ENCODE measurements at regions not wholly inside any gene's neighbourhood (a gene's known extent, or its start where the extent isn't known, plus 50 kb on each side); places are given as distances from the start of the nearest gene placed in this dataset.

- no peak for TF ChIP-seq HEY1 (CRISPR knock-in tag; IDR thresholded peaks at IDR 0.05; ENCODE audit: borderline replicate concordance)
- TF ChIP-seq HNRNPH1 (optimal IDR thresholded peaks at IDR 0.05; ENCODE audit: low read depth, low read length), result no peak
- no peak for TF ChIP-seq FUS (optimal IDR thresholded peaks at IDR 0.05; ENCODE audit: low read depth, low read length)
- peak; percentile 57 for TF ChIP-seq MAX (CRISPR knock-in tag; IDR thresholded peaks at IDR 0.05)
- 0 out of 2 replicates have a peak, but pooled peaks have one; percentile 57 for TF ChIP-seq TARDBP (IDR thresholded peaks at IDR 0.05)
- TF ChIP-seq ID3 (CRISPR knock-in tag; IDR thresholded peaks at IDR 0.05), result no peak
- peak; percentile 46; the same call in 1 of the 2 replicates for TF ChIP-seq ID3 (tag; IDR thresholded peaks at IDR 0.05)
- TF ChIP-seq RERE (CRISPR knock-in tag; IDR thresholded peaks at IDR 0.05; ENCODE audit: borderline replicate concordance), result no peak
- TF ChIP-seq HOXB6 (CRISPR knock-in tag; IDR thresholded peaks at IDR 0.05; ENCODE audit: borderline replicate concordance), result no peak; the same call in 1 of the 2 replicates
- TF ChIP-seq NCOA6 (IDR thresholded peaks at IDR 0.05), result no peak
- no peak for TF ChIP-seq NONO (IDR thresholded peaks at IDR 0.05; ENCODE audit: low read depth in 2 of 2, low read length in 1 of 2)
- TF ChIP-seq MYBL2 (IDR thresholded peaks at IDR 0.05; ENCODE audit: low read depth), result no peak
- no peak for TF ChIP-seq MYBL2 (CRISPR knock-in tag; IDR thresholded peaks at IDR 0.05; ENCODE audit: borderline replicate concordance)
- TF ChIP-seq BRF1 (IDR thresholded peaks at IDR 0.05; ENCODE audit: borderline replicate concordance, extremely low read depth, insufficient read length), result no peak
- TF ChIP-seq ZNF143 (CRISPR knock-in tag; IDR thresholded peaks at IDR 0.05), result no peak
- peak; percentile 87 for TF ChIP-seq TCF15 (CRISPR knock-in tag; IDR thresholded peaks at IDR 0.05)
- TF ChIP-seq ZNF436 (CRISPR knock-in tag; IDR thresholded peaks at IDR 0.05), result no peak
These were observed 106.1 kb upstream of the CPEB4 start (continued) for GRCh38 chr5:173781816-173782670.

All from K562 (cell line).